ENCODE measurements at regions not wholly inside any gene's neighbourhood (a gene's known extent, or its start where the extent isn't known, plus 50 kb on each side); places are given as distances from the start of the nearest gene placed in this dataset.

DNA sequence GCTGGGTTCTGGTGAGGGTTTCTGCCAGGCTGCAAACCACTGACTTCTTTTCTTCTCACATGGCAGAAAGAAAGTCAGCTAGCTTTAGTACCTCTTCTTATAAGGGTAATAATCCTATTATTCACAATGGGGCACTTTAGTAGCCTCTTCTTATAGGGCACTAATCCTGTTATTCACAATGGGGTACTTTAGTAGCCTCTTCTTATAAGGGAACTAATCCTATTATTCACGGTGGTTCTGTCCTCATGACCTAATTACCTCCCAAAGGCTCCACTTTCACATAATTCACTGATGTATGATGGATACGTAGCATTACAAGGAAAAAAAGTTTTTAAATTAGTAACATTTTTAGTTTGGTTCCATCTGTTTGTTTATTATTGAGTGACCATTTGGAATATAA is 671.3 kb downstream of the NSUN3 start:
- Mint-ChIP-seq H3K36me3 (ENCODE audit: low read depth) (no peaks in the 10 kb centered on the region), H3K27ac (no peak overlapping the region), H3K4me1 (ENCODE audit: low read depth) (no peaks in the 10 kb centered on the region), H3K27me3 (ENCODE audit: insufficient read depth) (no peaks in the 10 kb centered on the region), H3K4me3 (no peak overlapping the region), H3K9me3 (peaks cover 36% of the 10 kb centered on the region)
- TF ChIP-seq, protein P1, sequence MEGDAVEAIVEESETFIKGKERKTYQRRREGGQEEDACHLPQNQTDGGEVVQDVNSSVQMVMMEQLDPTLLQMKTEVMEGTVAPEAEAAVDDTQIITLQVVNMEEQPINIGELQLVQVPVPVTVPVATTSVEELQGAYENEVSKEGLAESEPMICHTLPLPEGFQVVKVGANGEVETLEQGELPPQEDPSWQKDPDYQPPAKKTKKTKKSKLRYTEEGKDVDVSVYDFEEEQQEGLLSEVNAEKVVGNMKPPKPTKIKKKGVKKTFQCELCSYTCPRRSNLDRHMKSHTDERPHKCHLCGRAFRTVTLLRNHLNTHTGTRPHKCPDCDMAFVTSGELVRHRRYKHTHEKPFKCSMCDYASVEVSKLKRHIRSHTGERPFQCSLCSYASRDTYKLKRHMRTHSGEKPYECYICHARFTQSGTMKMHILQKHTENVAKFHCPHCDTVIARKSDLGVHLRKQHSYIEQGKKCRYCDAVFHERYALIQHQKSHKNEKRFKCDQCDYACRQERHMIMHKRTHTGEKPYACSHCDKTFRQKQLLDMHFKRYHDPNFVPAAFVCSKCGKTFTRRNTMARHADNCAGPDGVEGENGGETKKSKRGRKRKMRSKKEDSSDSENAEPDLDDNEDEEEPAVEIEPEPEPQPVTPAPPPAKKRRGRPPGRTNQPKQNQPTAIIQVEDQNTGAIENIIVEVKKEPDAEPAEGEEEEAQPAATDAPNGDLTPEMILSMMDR (IDR thresholded peaks at IDR 0.05), result no peak
- no peak for DNase-seq

DNA sequence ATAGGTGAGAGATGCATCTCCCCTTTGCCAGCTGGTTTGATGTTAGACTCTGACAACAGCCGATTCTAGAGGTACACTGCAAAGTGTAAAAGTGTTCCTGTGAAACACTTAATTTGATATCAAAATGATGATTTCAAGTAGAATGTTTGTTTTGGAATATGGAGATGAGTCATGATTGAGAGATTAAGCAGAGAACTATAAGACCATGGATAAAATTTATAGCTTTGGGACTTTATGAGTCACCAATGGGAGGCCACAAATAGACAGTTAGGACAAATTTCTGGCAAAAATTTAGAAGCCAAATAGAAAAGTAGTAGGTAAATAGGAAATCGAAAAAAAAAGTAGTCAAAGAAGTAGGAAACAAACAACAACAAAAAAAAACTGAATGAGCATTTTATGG is 672.5 kb downstream of the NSUN3 start:
- Mint-ChIP-seq H3K27me3 (ENCODE audit: insufficient read depth) (no peaks in the 10 kb centered on the region), H3K4me3 (no peak overlapping the region), H3K36me3 (ENCODE audit: low read depth) (no peaks in the 10 kb centered on the region), H3K9me3 (peaks cover 31% of the 10 kb centered on the region), H3K27ac (no peak overlapping the region), H3K4me1 (ENCODE audit: low read depth) (no peaks in the 10 kb centered on the region)
- DNase-seq, result no peak
- TF ChIP-seq, protein P1 (IDR thresholded peaks at IDR 0.05), result no peak

DNA sequence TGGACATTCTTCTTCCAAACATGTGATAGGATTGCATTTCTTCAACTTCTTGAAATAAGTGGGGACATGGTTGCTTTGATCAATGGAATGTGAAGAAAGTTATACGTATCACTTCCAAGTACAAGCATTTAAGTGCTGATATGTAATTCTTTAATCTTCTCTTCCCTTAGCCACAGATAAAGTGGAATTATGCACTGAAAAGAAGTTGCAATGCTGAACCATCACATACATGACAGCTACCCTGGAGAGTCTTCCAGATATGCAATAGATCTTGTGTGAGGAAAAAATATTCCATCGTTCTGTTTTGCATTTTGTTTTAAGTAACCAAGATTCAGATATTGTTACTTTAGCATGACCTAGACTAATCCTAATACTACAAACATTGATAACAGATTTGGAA is 674.3 kb downstream of the NSUN3 start:
- no peak overlapping the region for H3K4me3 Mint-ChIP-seq
- H3K27ac Mint-ChIP-seq, result no peak overlapping the region
- H3K27me3 Mint-ChIP-seq (ENCODE audit: insufficient read depth), result no peaks in the 10 kb centered on the region
- no peak for DNase-seq
- peaks cover 22% of the 10 kb centered on the region for H3K9me3 Mint-ChIP-seq
- TF ChIP-seq, protein P1 (IDR thresholded peaks at IDR 0.05), result no peak
- H3K4me1 Mint-ChIP-seq (ENCODE audit: low read depth), result no peaks in the 10 kb centered on the region
- H3K36me3 Mint-ChIP-seq (ENCODE audit: low read depth), result no peaks in the 10 kb centered on the region

DNA sequence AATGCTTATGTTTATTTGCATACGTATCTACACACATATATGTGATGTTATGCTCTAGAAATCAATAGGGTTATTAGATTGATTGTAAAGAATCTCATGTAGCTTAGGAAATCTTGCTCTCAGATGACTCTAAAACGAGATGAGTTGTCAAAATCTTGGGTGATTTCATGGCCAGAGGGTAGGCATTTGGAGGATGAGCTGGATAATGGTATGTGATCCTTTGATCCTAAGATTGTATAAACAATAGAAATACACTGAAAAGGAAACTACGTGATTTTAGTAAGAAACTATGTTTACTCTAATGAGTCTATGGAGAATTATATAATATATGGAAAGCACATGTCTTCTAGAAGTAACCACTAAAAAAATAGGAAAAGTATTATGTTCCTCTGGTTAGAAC is 676.6 kb downstream of the NSUN3 start:
- TF ChIP-seq, protein P1 (IDR thresholded peaks at IDR 0.05), result no peak
- H3K9me3 Mint-ChIP-seq, result peaks cover 23% of the 10 kb centered on the region
- no peak overlapping the region for H3K4me3 Mint-ChIP-seq
- no peak for DNase-seq
- peaks cover 8% of the 10 kb centered on the region; the same call in 1 of the 2 replicates for H3K36me3 Mint-ChIP-seq (ENCODE audit: low read depth)
- no peaks in the 10 kb centered on the region for H3K4me1 Mint-ChIP-seq (ENCODE audit: low read depth)
- H3K27me3 Mint-ChIP-seq (ENCODE audit: insufficient read depth), result no peaks in the 10 kb centered on the region
- H3K27ac Mint-ChIP-seq, result no peak overlapping the region

DNA sequence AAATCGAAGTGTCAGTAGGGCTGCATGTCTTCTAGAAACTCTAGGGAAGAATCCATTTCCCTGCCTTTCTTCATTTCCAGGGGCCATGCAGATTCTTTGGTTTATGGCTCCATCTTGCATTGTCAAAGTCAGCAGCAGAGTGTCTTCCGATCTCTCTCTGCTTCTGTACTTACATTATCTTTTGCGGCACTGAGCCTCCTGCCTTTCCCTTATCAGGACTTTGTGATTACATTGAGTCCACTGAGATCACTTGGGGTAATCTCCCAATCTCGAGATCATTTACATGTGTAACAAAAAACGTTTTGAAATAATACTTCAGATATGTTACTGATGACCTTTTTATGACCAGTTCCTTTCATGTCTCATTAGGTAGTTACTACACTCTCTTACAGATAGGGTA is 695.9 kb downstream of the NSUN3 start:
- no peak for DNase-seq
- TF ChIP-seq, protein P1 (IDR thresholded peaks at IDR 0.05), result no peak
- Mint-ChIP-seq H3K4me3 (no peak overlapping the region), H3K27ac (no peak overlapping the region), H3K27me3 (ENCODE audit: insufficient read depth) (no peaks in the 10 kb centered on the region), H3K36me3 (ENCODE audit: low read depth) (no peaks in the 10 kb centered on the region), H3K4me1 (ENCODE audit: low read depth) (no peaks in the 10 kb centered on the region), H3K9me3 (peaks cover 27% of the 10 kb centered on the region)

DNA sequence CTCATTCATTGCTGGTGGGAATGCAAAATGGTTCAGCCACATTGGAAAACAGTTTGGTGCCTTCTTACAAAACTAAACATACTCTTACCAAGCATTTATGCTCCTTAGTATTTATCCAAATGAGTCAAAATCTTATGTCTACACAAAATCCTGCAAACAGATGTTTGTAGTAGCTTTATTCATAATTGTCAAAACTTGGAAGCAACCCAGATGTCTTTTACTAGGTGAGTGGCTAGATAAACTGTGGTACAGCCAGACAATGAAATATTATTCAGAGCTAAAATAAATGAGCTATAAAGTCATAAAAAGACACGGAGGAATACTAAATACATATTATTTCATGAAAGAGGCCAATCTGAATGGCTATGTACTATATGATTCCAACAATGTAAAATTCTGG is 709.5 kb downstream of the NSUN3 start:
- no peak for DNase-seq
- Mint-ChIP-seq H3K4me1 (ENCODE audit: low read depth) (no peaks in the 10 kb centered on the region), H3K4me3 (no peak overlapping the region), H3K27me3 (ENCODE audit: insufficient read depth) (no peaks in the 10 kb centered on the region), H3K27ac (no peak overlapping the region), H3K9me3 (peaks cover 27% of the 10 kb centered on the region), H3K36me3 (ENCODE audit: low read depth) (peaks cover 4% of the 10 kb centered on the region; the same call in 1 of the 2 replicates)
- TF ChIP-seq, protein P1 (IDR thresholded peaks at IDR 0.05), result no peak

All from HFFc6 (cell line).